GM12865 (cell line): ENCODE measurements at regions not wholly inside any gene's neighbourhood (a gene's known extent, or its start where the extent isn't known, plus 50 kb on each side); places are given as distances from the start of the nearest gene placed in this dataset.
A peak's percentile ranks its signal among the peaks of the same experiment; 100 is the strongest.
"Not testable (repeated sequence)": the region's sequence is repeated elsewhere in the genome, so short reads cannot be mapped to it uniquely, and the experiment has no call there.

Experiments
- DNase-seq: peaks from one replicate; pipeline ENCODE4 v3.0.0; 2010; ENCODE audit warnings: low read depth
- H3K4me3 ChIP-seq: 2 replicates; pipeline ENCODE4 v1.5.1; 2011; ENCODE audit warnings: mild to moderate bottlenecking, low read depth, low read length, control low read depth
- TF ChIP-seq, protein P1 (sequence below): IDR thresholded peaks from 2 replicates; pipeline ENCODE4 v1.5.1; 2011; ENCODE audit warnings: low read length, control low read depth, low read depth, inconsistent platforms; ENCODE audit not compliant: insufficient read depth; ENCODE audit errors: missing control alignments

DNA sequence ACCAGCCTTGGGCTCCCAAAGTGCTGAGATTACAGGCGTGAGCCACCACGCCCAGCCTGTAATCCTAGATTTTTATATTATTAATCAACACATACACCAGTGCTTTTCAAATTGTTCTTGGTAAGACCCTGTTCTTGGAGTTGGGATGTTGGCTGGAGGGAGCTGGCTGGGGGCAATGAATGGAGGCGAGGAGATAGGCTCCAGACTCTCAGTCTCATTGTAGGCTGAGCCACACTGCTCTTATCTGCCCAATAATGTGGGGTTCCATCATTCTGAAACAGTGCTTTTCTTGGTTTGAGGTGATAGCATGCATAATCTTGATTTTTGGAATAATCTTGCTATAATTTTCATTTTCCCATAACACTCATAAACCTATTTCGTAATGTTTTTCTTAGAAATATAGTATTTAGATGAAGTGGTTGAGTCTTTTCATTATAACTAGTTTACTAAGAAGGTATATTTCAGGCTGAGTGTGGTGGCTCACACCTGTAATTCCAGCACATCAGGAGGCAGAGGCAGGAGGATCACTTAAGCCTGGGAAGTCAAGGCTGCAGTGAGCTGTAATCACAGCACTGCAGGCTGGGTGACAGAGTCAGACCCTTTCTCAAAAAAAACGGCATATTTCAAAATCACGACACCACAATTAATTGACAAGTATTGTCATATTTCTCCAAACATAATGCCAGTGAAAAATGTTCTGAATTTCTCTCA lies 65.1 kb upstream of the LYZL2 start:
- TF ChIP-seq, protein P1, sequence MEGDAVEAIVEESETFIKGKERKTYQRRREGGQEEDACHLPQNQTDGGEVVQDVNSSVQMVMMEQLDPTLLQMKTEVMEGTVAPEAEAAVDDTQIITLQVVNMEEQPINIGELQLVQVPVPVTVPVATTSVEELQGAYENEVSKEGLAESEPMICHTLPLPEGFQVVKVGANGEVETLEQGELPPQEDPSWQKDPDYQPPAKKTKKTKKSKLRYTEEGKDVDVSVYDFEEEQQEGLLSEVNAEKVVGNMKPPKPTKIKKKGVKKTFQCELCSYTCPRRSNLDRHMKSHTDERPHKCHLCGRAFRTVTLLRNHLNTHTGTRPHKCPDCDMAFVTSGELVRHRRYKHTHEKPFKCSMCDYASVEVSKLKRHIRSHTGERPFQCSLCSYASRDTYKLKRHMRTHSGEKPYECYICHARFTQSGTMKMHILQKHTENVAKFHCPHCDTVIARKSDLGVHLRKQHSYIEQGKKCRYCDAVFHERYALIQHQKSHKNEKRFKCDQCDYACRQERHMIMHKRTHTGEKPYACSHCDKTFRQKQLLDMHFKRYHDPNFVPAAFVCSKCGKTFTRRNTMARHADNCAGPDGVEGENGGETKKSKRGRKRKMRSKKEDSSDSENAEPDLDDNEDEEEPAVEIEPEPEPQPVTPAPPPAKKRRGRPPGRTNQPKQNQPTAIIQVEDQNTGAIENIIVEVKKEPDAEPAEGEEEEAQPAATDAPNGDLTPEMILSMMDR: no peak
- H3K4me3 ChIP-seq: no peak overlapping the region
- no peak for DNase-seq

DNA sequence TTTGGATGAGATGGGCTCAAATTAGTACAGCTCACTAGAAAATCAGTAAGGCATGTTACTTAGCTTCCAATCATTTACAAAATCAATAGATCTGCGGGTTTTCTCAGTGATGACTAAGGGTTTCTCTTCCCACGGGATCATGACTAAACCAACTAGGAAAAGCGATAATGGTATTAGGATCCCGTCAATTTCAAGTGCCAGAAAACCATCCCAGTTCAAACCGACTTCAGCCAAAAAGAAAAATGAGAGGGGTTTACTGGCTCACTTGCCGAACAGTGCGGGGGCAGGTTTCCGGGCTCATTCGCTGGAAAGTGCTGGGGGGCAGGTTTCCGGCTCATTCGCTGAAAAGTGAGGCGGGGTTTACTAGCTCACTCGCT lies 62.1 kb upstream of the LYZL2 start:
- no peak for DNase-seq
- TF ChIP-seq, protein P1: no peak
- H3K4me3 ChIP-seq: no peak overlapping the region

DNA sequence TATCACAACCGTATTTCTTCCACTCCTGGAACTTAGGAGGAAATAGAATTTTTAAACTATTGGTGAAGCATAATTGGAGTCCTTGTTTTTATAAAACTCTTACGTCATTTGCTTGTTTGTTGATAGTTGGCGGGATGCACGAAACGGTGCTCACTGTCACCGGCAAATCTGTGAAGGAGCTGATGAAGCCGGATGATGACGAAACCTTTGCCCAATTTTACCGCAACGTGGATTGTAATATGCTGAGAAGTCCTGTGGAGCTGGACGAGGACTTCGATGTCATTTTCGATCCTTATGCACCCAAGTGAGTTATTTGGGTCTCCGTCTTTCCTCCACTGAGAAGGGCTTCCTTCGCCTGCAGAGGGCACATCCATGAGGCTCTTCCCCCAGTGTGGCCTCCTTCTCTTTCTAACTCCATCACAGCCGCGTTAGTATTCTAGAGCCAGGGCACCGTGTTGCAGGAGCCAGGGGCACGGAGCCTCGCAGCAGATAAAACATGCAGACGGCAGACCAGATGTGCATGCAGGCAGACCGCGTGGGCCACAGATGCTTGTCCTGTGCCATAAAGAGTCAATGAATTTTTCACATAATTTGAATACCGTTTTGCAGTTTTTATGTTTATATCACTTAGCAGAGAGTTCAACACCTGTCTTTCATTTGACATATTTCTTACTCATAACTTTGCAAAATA lies 61.5 kb upstream of the LYZL2 start:
- DNase-seq, H3K4me3 ChIP-seq: not testable (repeated sequence)

DNA sequence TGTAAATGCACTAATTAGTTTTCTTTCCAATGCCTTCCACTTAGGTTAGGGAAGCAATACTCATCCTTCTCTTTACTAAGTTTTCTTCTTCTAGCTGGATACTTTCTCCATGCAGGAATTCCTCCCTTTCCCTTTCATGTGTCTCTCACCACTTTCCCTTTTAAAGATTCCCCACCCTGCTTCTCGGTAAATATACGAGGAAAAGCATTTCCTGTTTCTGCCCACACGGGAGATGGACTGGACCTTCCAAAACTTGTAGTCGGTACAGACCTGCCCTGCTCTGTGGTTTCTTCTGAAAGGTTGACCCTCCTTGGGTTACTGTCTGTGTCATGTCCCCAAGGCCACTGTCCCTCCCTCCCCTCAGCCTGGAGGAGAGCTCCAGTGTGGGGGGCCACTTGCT lies 58.9 kb upstream of the LYZL2 start:
- no peak overlapping the region for H3K4me3 ChIP-seq
- TF ChIP-seq, protein P1: no peak
- no peak for DNase-seq

DNA sequence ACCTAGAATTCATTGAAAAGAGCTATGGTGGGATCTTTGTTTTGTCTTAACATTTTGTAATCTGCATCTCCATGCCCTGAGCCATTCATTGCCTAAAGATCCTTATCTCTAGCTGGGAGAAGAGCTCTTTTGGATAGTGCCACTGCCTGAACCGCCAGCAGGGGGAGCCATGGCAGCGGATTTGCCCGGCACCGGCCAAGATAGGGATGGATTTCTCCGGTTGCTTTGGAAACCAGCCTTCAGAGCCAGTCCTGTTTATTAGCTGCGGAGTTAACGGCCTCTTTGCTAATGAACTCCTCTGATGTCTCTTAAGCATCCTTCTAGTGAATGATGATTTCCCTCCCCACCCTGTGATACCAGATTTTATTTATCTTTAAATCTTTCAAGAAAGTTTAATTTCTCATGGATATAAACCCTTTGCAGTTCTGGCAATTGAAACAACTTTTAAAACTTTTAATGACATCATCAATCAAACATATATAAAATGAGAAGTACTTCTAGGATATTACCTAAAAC lies 58.2 kb upstream of the LYZL2 start:
- TF ChIP-seq, protein P1: peak; percentile 93
- peak; percentile 80 for DNase-seq
- H3K4me3 ChIP-seq: no peak overlapping the region

DNA sequence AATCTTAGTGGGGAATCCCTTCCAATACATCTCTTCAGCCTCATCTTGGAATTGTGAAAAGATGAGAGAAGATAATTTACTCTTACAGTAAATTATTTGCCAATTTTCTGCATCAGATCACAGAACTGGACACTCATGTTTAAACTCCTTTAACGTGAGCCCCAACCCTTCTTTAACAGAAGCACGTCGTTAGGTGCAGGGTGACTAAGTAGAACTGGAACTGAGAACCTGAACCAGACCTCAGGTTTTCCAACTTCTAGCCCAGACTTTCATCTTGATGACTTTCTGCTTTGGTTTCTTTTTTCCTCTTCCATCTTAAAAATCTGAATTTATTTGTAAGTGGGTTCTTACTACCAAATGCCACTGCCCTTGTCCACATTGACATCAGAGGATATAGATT lies 57.2 kb upstream of the LYZL2 start:
- H3K4me3 ChIP-seq: no peak overlapping the region
- no peak for DNase-seq
- TF ChIP-seq, protein P1: no peak

DNA sequence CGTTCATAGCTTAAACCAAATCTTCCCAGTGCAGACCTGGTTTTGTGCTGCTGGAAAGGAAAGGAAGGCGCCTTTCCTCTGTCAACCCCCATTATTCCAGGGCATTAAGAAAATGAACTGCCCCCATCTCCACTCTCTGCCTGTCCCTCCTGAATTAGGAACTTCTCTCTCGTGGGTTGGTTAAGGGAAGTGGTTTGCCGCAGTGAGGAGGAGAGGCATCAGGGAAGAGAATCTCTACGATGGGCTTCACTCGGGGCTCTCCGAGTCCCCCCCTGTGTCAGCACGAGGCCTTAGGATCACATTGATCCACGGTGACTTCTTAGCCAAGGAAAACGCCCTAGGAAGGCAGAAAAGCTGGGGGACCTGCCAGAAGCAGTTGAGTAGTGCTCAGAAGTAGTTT lies 53.9 kb upstream of the LYZL2 start:
- no peak overlapping the region for H3K4me3 ChIP-seq
- TF ChIP-seq, protein P1: no peak
- no peak for DNase-seq

DNA sequence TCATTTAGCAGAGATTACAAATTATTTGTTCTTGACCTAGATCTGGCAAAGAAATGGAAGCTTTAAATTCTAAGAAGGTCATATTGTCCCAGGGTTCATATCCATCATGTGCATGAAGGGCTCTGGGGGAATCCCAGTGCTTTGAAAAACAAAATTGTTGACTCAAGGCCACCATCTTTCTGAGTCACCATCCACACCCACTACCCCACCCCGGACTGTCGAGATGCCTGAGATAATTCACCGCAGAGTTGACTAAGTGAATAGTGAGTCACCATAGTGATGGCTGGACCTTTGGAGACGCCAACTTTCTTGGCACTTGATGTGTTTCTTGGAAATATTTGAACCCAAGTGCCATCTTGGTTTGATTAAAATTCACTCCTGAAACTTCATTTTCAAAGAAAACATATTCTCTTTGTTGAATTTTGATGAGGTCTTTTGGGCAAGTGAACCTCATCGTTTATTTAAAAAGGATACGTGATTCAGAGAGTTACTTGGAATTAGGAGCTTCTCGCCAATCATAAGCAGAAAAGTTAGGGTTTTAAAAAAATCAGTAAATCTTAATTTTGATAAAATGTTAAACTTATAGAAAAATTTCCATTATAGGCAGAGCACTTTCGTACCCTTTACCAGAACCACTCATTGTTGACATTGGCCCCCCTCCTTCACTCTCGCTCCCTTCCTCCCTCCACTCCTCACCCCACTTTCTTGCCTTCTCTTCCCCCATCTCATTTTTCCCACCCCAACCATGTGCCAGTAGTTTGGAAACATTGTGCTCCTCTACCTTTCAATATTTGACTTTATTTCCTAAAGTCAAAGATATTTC lies 53.0 kb upstream of the LYZL2 start:
- H3K4me3 ChIP-seq: not testable (repeated sequence)
- peak; percentile 41 for DNase-seq
